ENCODE measurements at regions not wholly inside any gene's neighbourhood (a gene's known extent, or its start where the extent isn't known, plus 50 kb on each side); places are given as distances from the start of the nearest gene placed in this dataset.

DNA sequence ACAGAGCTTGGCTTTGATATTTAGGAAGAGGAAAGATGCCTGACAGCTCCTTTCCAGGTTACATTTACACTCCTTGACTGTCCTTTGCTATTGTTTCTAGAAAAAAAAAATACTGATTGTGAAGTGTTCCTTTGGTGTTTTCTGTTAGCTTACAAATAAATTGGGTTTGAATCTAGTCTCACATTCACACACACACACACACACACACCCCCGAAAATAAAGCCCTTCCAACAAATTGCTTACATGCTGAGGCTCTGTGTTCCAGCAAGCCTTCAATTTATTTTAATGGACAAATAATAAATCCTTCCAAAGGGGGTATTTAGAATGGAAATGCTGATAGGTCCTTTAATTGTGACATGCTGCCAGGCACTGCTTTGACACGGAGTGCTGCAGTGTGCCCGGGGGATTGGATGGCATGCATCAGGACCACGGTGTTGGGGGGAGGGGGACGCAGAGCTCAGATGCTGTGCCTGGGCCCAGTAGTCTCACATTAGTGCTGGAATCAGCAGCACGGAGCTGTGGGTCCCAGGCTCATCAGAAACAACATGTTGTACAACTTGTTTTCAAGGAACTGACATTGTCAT lies 199.9 kb downstream of the CD83 start:
- DNase-seq (ENCODE audit: low spot score) (no peak), ATAC-seq (no peak)

DNA sequence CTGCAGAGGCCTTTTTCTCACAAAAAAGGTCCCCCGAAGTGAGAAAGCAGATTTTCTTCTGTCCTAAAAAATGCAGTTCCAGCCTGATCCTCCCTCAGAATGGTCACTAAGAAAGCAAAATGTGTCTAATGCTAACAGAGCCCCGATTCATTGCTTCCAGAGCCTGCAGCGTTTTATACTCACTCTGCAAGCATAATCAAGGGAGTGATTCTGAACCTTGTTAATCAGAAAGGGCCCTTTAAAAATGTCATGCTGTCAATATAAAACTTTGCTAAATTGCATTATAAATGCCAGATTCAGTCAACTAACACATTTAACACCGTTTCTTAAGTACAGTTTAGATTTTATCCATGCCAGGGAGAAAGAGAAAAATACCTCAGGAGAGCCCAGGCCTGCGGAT lies 202.8 kb downstream of the CD83 start:
- ATAC-seq (no peak), DNase-seq (ENCODE audit: low spot score) (no peak)

DNA sequence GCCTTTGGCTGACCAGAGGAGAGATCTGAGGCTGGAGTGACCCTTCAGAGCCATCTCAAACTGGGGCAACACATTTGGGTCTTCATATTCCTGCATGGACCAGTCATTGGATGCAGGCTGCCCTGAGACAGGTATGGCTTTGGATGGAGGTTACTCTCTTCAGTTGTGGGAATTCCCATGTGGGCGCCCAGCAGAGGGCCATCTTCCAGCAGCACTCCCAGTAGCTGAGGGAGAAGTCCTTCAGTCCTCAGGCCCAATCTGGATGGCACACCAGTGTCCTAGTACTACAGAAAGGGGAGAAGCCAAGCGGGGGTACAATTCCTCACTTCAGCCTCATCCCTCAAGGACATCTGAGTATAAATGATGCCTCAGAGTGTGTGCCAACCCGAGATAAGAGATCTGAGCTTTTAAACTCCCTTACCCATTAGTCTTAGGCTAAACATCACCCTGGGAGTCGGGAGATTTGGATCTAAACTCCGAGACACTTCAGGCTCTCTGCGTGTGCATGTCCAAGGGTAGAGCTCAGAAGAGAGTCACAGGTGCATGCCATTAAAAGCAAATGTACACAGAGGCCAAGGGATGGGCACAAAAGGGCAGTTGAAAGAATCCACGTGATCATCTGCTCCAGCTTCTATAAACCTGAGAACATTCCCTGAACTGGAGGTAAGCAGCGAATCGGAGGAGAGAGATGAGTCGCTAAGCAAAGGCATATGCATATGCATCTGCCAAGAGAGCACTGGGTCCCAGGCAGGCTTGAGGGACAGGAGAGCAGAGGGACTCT lies 204.6 kb downstream of the CD83 start:
- ATAC-seq, result peak; percentile 85
- DNase-seq (ENCODE audit: low spot score), result peak; percentile 48

DNA sequence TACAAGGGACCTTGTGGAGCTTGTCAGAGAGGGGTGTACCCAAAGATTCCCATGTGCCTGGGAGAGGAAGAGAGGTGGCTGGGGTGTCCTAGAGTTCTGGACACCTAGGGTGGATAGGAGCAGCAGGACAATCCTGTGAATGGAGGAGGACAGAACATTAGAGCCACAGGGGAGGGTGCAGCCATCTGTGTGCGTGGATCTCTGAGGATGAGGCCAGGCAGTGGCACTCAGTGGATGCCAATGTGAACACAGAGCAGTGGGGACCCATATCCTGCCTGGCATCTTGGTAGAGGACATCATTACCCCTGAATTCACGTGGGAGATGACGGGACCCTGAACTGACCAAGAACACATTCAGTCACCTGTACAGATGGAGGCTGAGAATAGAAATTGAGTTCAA lies 205.3 kb downstream of the CD83 start:
- DNase-seq (ENCODE audit: low spot score), result no peak
- ATAC-seq, result no peak

DNA sequence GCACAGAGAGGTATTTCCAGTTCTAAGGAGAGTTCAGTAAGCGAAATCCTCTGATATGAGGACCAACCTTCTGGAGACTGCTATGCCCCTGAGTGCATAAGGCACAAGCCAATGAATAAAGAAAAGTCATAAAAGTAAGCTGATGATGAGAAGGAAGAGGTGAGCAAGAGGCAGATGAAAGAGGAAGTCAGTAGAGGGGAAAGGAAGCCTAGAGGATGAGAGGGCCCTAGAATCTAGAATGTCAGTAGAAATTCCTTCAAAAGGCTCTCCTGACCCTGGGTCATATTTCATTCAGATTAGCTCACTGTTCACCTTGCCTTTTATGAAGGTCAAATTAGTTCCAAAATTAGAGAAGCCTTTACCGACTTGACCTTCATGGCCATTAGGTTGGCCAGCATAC lies 209.2 kb downstream of the CD83 start:
- DNase-seq (ENCODE audit: low spot score) (no peak), ATAC-seq (no peak)

DNA sequence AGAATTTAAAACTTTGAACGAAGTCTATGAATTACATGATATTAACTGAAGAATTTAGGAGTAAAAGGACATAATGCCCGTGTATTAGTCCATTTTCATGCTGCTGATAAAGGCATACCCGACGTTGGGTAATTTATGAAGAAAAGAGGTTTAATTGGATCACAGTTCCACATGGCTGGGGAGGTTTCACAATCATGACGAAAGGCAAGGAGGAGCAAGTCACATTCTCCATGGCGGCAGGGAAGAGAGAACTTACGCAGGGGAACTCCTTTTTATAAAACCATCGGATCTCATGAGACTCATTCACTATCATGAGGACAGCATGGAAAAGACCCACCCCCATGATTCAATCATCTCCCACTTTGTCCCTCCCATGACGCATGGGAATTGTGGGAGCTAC lies 210.6 kb downstream of the CD83 start:
- ATAC-seq, result no peak
- no peak for DNase-seq (ENCODE audit: low spot score)

DNA sequence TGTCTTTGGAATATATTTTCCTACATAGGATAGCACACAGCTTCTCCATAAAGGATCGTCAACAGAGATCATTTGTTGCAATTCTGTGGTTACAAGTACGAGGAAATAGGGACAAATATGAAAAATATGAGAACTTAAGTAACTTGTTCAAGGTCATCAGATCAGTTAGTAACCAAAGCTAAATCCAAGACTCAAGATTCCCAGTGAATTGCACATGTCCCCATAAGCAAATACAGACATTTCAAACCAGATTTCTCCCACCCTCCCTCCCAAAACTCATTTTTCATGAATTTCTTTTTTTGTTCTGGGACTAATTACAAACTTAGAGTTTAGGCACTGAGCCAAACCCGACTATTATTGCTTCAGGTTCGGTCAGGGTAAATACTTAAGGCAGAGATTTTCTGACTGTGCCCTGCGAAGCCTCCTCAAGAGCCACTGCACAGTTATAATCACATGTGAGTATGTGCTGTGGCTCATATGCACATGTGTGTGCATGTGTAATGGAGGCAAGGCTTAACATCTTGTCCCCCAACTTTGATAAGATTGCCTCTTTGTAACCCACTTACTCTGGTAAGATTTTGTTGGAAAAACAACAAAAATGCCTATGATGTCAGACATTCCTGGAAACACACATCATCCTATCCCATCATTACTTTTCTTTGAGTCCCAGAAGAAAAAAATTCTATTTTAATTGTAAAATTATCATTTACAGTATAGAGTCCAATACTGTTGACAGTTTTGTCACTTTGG lies 216.2 kb downstream of the CD83 start:
- ATAC-seq (no peak), DNase-seq (ENCODE audit: low spot score) (no peak)

DNA sequence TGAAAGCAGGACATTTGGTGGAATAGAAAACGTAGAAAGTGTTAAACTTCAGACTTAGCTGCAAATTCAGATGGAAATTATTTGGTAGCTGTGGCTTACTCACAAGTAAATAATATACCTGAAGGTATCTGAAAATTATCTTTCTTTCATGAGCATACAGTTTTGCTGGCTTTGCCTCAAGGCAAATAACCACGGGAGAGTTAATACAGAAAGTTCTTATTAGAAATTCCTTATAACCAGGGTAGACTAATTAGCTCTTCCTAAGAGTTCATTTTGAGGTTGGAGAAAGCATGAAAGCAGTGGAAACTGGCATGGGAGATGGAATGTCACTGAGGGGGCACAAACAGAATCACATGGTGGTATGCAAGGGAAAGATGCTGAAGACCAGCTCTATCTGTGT lies 217.5 kb downstream of the CD83 start:
- ATAC-seq (no peak), DNase-seq (ENCODE audit: low spot score) (no peak)

DNA sequence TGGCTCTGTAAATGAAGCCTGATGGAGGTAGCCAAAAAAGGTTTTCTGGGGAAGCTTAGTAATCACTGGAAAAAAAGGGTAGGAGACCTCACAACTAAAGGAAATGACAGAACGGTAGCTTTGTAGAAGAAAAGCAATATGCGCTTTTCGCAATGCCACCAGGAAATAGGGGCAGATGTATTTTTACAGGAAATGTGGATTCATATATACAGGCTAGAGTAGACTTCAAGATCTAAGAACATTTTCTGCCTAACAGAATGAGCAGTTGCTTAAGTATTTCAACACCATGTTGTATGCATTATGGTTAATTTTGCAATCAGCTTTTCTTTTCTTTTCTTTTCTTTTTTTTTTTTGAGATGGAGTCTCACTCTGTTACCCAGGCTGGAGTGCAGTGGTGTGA lies 219.6 kb downstream of the CD83 start:
- DNase-seq (ENCODE audit: low spot score) (no peak), ATAC-seq (no peak)

DNA sequence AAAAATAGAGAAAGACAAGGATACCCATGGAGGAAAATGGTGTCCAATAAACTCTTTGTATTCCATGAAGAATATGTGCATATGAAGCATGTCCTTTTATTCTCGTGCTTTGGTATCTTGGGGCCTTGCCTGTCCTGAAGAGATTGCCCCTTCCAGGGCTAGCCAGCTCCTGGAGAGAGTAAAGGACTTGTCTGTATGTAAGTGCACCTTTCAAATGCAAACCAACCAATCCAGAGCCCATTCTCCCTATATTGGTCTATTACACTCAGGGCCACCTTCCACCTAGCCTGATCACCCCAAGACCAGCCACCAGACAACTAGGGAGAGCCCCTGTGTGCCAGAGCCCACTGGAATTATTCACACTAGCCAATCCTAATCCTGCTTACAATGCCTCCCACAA lies 221.6 kb downstream of the CD83 start:
- ATAC-seq, result no peak
- no peak for DNase-seq (ENCODE audit: low spot score)

DNA sequence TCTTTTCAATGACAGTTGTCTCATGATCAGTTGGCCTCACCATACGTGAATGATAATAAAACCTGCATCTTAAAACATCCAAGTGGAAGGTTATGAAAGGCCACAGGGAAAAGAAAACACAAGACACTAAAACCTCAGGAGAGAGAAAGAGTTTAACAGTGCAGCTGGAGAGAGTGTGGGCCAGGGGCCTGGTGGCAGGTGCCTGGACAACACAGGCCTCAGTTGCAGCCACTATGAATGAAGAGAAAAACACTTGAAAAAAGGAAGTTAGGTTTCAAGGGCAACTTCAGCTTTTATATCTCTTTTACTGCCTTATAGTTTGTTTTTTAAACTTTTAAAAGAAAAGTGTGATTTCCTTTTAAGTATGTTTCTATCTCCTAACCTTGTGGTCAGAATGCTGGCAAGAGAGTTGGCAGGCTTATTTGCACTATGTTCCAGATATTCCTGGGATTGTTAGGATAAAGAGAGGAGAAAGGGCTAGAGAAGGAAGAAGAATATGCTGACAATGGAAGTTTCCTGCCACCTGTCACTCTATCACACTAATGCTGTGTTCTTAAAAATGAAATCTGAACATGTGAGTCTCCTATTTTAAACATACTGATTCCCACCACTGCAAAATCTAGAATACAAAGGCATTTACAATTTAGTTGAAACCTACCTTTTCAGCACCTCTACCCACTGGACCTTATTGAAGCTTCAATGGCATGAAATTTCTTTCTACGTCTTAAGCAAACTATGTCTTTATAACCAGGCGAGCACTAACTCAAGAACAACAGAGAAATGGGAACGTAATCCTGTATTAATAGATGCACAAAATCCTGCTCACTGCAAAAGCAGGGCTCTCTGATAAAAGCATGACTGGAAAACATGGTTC lies 222.4 kb downstream of the CD83 start:
- ATAC-seq, result peak; percentile 44
- no peak for DNase-seq (ENCODE audit: low spot score)

DNA sequence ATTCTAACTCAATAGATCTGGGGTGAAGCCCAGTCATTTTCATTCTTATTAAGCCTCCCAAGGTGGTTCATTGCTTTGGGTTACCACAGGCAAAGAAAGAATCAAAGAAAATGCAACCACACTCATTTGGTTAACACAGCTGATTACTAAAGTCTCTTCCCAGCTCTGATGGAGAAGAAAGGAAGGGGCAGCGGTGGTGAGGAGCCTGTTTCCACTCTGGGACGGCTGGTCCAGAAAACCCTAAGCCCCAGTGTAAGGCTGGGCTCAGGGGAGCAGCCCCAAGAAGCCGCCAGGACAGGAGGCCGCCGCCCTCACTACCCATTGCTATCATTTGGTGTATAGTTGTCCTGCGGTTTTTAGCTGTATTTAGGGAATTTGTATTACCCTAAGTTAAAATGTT lies 226.9 kb downstream of the CD83 start:
- ATAC-seq (no peak), DNase-seq (ENCODE audit: low spot score) (no peak)

DNA sequence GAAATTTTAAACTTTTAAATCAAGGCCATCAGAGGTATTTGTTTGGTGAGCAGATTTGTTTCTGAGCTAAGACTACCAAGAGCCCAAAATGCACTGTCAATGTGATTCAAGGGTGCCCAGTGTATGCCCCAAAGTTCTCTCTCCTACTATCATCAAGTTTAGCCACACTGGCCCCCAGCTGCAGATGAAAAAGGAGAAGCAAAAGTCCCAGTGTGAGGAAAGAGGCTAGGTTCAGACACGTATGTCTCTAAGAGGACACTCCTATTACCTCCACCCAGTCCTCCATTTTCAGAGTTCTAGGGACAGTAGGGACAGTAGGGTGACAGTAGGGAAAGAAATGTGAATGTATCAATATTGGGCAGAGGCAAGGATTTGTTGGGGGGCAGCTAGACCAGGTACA lies 230.8 kb downstream of the CD83 start:
- no peak for ATAC-seq
- no peak for DNase-seq (ENCODE audit: low spot score)

DNA sequence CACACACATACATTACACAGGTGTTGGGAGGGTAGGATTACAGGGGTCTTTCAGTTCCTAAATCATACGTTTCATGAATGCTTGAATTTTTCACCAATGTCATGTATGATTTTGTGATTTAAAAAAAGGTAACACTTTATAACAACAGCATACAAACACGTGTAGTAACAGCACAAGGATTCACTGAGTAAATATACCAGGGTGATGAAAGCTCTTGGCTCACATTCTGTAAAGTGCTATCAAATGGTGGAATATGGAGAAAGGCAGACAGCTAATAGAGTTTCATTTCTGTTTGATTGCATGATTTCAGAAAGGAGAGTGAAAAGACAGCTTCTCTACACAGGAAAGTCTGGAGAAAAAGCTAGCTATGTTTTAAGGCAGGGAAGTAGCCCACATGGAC lies 231.9 kb downstream of the CD83 start:
- ATAC-seq, result peak; percentile 94

DNA sequence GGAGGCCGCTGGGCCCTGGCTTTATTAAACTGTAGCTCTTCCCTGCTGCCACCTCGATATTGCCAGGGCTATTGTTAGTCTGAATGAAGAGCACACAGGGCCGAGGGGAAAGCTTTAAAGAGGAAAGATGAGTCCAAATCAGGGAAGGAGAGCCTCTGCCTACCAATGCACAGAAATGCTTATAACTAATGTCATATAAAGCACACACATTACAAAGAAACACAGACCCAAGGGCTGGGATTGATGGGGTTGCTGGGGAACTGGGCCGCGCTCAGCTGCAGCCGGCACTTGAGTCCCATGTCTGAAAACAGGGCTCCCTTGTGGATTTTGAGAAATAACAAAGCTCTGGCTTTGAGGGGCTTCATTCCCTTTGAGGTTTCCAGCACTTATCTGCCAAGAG lies 232.6 kb downstream of the CD83 start:
- ATAC-seq (no peak), DNase-seq (ENCODE audit: low spot score) (no peak)

More for the DNA sequence above, 231.9 kb downstream of the CD83 start:
- DNase-seq (ENCODE audit: low spot score), result no peak

DNA sequence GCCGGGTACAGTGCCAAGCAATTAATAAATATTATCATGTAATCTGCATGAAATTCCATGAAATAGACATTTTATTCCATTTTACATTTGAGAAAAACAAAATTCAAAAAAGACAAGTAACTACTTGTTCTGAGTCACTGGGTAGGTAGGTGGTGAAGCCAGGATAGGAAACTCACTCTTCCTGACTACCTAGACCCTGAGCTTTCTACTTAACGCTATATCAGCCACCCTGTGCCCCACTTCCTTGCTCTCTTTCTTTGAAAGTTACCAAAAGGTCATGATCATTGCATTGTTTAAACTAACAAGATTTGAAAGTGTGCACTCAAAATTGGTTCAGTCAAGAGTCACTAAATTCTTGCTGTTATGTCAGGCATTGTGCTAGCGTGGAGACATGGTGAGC lies 235.7 kb downstream of the CD83 start:
- ATAC-seq (no peak), DNase-seq (ENCODE audit: low spot score) (no peak)

DNA sequence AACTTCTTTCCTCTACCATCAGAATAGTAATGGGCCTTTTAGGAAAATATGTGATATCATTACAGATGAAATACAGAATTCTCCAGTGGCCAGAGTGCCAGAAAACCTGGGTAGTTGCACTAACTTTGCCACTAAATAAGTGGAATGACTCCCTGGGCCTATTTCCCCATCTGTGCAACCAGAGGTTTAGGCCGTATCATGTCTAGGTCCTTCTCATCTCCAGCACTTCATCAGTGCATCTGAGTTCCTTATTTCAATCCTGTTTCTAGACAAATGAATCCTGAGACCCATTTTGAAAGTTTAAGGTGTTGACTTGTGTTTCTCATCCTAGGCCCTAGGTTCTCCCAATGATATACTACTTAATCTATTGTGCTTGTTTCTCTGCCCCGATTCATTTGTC lies 236.2 kb downstream of the CD83 start:
- DNase-seq (ENCODE audit: low spot score), result no peak
- ATAC-seq, result no peak

DNA sequence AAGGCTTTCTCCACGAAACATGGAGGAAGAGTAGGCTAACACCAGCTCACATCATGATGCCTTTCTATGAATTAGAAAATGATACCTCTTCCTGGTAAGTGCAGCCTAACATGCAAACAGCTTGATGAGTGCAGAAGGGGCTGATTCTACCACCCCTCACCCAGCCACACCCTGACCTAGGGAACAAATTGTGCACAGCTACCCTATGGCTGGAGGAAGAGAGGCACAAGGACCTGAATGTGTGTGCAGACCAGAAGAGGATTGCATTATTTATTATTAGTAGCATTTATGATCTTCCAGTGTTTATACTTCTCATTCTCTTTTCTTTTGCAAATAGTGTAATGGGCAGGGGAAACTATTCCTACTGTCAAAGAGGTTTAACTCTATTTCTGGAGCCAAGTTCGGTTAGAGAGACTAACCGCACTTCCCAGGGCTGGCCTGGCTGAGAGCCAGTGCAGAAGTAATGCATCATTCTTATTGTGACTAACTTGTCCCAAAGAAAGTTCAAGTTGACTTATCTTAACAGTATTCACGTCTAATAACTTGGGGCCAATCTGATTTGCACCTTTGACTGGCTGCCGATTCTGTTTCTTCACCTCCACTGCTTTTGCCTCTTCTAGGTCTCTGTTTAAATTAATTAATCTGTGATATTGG lies 237.5 kb downstream of the CD83 start:
- ATAC-seq, result no peak
- no peak for DNase-seq (ENCODE audit: low spot score)

DNA sequence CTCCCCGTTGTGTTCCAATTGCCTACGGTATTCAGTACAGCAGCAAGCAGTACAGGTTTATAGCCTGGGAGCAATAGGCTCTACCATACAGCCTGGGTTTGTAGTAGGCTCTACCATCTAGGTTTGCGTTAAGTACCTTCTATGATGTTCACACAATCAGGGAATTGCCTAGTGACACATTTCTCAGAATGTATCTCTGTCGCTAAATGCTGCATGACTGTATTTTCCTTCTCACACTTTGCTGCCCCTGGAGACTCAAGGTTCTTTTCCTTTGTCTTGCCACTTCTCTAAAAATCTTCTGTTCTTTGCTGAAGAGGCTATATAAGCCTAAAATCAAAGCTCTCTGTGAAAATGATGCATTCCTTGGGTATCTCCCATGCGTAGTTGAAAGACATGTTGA lies 241.9 kb downstream of the CD83 start:
- ATAC-seq, result no peak
- DNase-seq (ENCODE audit: low spot score), result no peak

DNA sequence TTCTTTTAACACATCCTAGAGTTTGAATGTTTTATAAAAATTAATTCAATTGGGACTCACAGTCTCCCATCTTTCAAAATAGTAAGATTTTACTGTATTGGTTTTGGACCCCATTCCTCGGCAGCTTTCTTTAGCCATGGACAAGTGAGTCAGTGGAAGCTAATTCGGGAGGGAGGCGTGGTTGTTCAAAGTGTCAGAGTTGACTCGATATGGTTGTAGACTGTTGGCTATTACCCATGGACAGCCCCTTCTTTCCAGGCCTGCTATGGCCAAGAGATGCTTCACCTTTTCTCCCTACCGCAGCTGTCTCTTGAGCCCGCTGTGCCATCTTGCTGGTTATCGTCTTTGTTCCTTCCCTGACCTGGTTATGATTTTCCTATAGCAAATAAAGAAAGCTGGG lies 243.0 kb downstream of the CD83 start:
- ATAC-seq (no peak), DNase-seq (ENCODE audit: low spot score) (no peak)

DNA sequence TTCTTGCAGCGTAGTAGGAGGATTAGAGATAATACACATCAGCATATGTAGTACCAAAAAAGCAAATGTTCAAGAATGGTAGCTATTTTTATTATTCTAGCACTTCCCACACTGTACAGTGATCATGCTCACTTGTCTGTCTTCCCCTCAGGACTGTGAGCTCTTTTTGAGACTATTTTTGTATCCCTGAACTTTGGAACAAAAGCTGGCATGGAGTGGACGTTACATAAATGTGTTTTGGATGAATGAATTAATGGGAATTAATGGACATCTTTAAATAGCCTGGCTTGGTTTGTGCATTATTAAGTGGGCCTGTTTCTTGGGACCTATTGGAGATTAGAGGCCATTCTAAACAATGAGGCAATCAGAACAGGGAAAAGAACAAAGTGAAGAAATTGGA lies 243.7 kb downstream of the CD83 start:
- ATAC-seq (peak; percentile 83), DNase-seq (ENCODE audit: low spot score) (no peak)
